Smooth muscle cell (in vitro differentiated cells): ENCODE measurements at regions not wholly inside any gene's neighbourhood (a gene's known extent, or its start where the extent isn't known, plus 50 kb on each side); places are given as distances from the start of the nearest gene placed in this dataset.

Experiments used
- DNase-seq: peaks from one replicate; lab custom pipeline; 2025; ENCODE audit not compliant: unreplicated experiment; lab: John Stamatoyannopoulos, UW
- H2AFZ ChIP-seq: fragments of 200-600 bp; sonication (generic); 2 replicates; pipeline ENCODE4 v1.6.0; 2016; ENCODE audit warnings: antibody characterized with exemption, low read depth, mild to moderate bottlenecking
- H3F3A ChIP-seq: fragments of 200-600 bp; sonication (generic); 2 replicates; pipeline ENCODE4 v1.6.0; 2017; ENCODE audit warnings: antibody characterized with exemption, low read depth
- H3K27ac ChIP-seq: fragments of 200-600 bp; sonication (generic); 2 replicates; pipeline ENCODE4 v1.5.1; 2016; ENCODE audit warnings: low read depth, mild to moderate bottlenecking
- H3K27me3 ChIP-seq: fragments of 200-600 bp; sonication (generic); 2 replicates; pipeline ENCODE4 v1.6.1; 2016; ENCODE audit warnings: low read depth, mild to moderate bottlenecking
- H3K36me3 ChIP-seq: fragments of 200-600 bp; sonication (generic); 2 replicates; pipeline ENCODE4 v1.5.1; 2016; ENCODE audit warnings: low read depth
- H3K4me1 ChIP-seq: fragments of 200-600 bp; sonication (generic); 2 replicates; pipeline ENCODE4 v1.5.1; 2016; ENCODE audit warnings: low read depth
- H3K4me2 ChIP-seq: fragments of 200-600 bp; sonication (generic); 2 replicates; pipeline ENCODE4 v1.6.0; 2016; ENCODE audit warnings: mild to moderate bottlenecking
- H3K4me3 ChIP-seq: fragments of 200-600 bp; sonication (generic); 2 replicates; pipeline ENCODE4 v1.5.1; 2016; ENCODE audit warnings: mild to moderate bottlenecking
- H3K79me2 ChIP-seq: fragments of 200-600 bp; sonication (generic); 2 replicates; pipeline ENCODE4 v1.6.0; 2016; ENCODE audit warnings: low read depth, mild to moderate bottlenecking
- H3K9ac ChIP-seq: fragments of 200-600 bp; sonication (generic); 2 replicates; pipeline ENCODE4 v1.6.0; 2016; ENCODE audit warnings: low read depth
- H3K9me3 ChIP-seq: fragments of 200-600 bp; sonication (generic); replicated peaks from 2 replicates; pipeline ENCODE4 v1.5.1; 2016; ENCODE audit warnings: low read depth
- H4K20me1 ChIP-seq: fragments of 200-600 bp; sonication (generic); 2 replicates; pipeline ENCODE4 v1.6.0; 2016; ENCODE audit warnings: low read depth
- WGBS: methylation state at CpG from one replicate; pipeline ENCODE4 v1.1.7; 2016; ENCODE audit warnings: low lambda C conversion rate; 5-methylcytosine and 5-hydroxymethylcytosine counted together
- TF ChIP-seq, protein P1 (sequence below): fragments of 200-600 bp; sonication (generic); IDR thresholded peaks from 2 replicates; pipeline ENCODE4 v1.5.1; 2017; ENCODE audit warnings: borderline replicate concordance, mild to moderate bottlenecking, antibody characterized with exemption; ENCODE audit not compliant: insufficient read depth, poor library complexity, severe bottlenecking

DNA sequence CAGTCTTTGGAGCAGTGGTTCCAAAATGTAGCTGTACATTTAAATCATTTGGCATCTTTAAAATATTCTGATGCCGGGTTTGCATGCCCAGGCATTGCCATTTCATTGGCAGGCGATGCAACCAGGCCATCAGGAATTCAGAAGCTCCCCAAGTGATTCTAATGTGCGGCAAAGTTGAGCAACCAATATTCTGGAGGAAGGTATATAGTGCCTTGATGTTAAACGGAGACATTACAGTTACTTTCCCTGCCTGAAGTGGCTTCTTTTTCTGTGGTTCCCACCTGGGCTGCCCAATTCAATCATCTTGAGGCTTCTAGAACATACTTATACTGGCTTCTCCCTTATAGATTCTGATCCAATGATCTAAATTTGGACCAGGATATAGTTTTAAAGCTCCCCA lies 68.7 kb upstream of the PGM2 start:
- 91% methylated on average over 4 of the region's 4 CpGs for WGBS
- TF ChIP-seq, protein P1, sequence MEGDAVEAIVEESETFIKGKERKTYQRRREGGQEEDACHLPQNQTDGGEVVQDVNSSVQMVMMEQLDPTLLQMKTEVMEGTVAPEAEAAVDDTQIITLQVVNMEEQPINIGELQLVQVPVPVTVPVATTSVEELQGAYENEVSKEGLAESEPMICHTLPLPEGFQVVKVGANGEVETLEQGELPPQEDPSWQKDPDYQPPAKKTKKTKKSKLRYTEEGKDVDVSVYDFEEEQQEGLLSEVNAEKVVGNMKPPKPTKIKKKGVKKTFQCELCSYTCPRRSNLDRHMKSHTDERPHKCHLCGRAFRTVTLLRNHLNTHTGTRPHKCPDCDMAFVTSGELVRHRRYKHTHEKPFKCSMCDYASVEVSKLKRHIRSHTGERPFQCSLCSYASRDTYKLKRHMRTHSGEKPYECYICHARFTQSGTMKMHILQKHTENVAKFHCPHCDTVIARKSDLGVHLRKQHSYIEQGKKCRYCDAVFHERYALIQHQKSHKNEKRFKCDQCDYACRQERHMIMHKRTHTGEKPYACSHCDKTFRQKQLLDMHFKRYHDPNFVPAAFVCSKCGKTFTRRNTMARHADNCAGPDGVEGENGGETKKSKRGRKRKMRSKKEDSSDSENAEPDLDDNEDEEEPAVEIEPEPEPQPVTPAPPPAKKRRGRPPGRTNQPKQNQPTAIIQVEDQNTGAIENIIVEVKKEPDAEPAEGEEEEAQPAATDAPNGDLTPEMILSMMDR = no peak
- Histone ChIP-seq H2AFZ (no peak overlapping the region), H3K4me3 (no peak overlapping the region), H3K27ac (no peak overlapping the region), H3K36me3 (no peaks in the 10 kb centered on the region), H3K9ac (no peak overlapping the region), H3F3A (no peaks in the 10 kb centered on the region), H4K20me1 (no peaks in the 10 kb centered on the region), H3K79me2 (no peaks in the 10 kb centered on the region), H3K27me3 (no peaks in the 10 kb centered on the region), H3K4me2 (no peak overlapping the region), H3K9me3 (no peaks in the 10 kb centered on the region), H3K4me1 (no peaks in the 10 kb centered on the region)
- DNase-seq = no peak

DNA sequence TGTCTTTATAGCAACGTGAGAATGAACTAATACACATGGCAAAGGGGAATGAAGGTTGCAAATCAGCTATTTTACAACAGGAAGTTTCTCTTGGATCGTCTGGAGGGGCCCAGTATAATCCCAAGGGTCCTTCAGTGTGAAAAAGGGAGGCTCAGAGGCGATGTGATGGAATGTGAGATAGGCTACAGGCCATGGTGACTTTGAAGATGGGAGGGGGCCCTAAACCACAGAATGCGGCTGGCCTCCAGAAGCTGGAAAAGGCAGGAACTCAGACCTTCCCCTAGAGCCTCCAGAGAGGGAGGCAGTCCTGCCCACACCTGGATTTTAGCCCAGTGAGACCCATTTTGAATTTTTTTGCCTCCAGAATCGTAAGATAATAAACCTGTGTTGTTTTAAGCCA lies 69.4 kb upstream of the PGM2 start:
- no peaks in the 10 kb centered on the region for H3K9me3 ChIP-seq
- H3K27ac ChIP-seq = no peak overlapping the region
- H3K4me2 ChIP-seq = no peak overlapping the region
- 76% methylated on average over 5 of the region's 5 CpGs for WGBS
- H3K4me1 ChIP-seq = no peaks in the 10 kb centered on the region
- no peak overlapping the region for H2AFZ ChIP-seq
- no peak for DNase-seq
- H4K20me1 ChIP-seq = no peaks in the 10 kb centered on the region
- H3K36me3 ChIP-seq = no peaks in the 10 kb centered on the region
- H3K4me3 ChIP-seq = no peak overlapping the region
- no peaks in the 10 kb centered on the region for H3K79me2 ChIP-seq
- H3K9ac ChIP-seq = no peak overlapping the region
- H3K27me3 ChIP-seq = no peaks in the 10 kb centered on the region
- H3F3A ChIP-seq = no peaks in the 10 kb centered on the region
- TF ChIP-seq, protein P1 = no peak

DNA sequence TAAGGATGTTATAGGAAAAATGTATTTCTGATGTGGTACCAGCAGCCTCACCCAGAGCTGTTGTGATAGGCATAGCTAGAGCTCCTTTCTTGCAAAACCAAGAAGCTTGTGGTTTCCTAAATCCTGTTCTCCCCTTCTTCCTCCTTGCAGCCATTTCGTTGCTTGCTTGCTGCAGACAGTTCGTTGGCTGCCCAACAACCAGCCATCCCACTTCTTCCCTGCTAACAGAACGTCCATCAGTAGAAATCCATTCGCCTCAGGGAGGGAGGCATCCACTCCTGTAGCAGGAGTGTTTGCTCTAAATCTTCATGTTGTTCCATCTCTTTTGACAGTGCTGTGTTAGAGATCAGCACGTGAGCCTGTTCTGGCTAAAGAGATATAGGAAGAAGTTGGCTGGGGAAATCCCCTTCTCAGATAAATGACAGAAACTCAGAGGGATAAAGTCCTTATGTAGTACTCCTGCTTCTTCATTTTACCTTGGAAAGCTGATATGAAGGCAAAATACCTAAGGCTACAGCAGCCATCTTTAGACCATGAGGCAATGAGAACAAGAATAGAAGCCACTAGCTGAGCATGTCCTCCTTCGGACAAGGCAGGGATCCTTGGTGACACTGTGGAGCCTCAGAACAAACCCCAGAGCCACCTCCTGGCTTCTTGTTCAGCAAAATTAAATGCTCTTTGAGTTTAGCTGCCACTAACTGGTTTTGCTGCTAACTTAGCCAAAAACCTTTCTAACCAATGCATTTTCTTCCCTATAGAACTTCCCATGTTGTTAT lies 68.4 kb upstream of the RELL1 start:
- H3K27ac ChIP-seq = no peak overlapping the region
- WGBS = 69% methylated on average over 6 of the region's 6 CpGs
- no peaks in the 10 kb centered on the region for H3K9me3 ChIP-seq
- no peaks in the 10 kb centered on the region for H3K79me2 ChIP-seq
- H3K4me3 ChIP-seq = no peak overlapping the region
- H3K9ac ChIP-seq = no peak overlapping the region
- TF ChIP-seq, protein P1 = no peak
- no peak overlapping the region for H3K4me2 ChIP-seq
- H2AFZ ChIP-seq = peak overlapping the region; percentile 63
- no peaks in the 10 kb centered on the region for H3K4me1 ChIP-seq
- H3K36me3 ChIP-seq = no peaks in the 10 kb centered on the region
- H3K27me3 ChIP-seq = no peaks in the 10 kb centered on the region
- no peaks in the 10 kb centered on the region for H4K20me1 ChIP-seq
- H3F3A ChIP-seq = no peaks in the 10 kb centered on the region
- DNase-seq = no peak

DNA sequence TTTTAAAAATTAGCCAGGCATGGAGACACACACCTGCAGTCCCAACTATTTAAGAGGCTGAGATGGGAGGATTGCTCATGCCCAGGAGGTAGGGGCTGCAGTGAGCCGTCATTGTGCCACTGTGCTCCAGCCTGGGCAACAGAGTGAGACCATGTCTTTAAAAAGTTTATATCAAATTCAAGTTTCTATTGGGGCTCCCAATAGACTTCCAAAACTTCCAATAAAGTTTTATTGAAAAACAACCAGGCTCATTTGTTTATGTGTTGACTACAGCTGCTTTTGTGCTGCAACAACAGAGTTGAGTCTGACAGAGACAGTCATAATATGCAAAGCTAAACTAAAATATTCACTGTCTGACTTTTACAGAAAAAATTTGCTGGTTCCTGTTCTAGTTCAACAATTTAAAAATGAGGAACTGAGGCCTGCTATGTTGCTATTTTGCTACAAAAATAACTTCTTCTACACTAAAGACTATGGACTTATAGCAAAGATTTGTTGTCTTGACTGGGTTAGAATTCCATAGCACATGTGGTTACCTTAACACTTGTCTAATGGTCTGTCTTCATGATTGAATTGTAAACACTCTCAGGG lies 63.3 kb upstream of the RELL1 start:
- Histone ChIP-seq H3K9ac (no peak overlapping the region), H3K4me2 (no peak overlapping the region), H3K36me3 (no peaks in the 10 kb centered on the region), H3K27ac (no peak overlapping the region), H3K4me3 (no peak overlapping the region), H4K20me1 (no peaks in the 10 kb centered on the region), H3K9me3 (no peaks in the 10 kb centered on the region), H2AFZ (no peak overlapping the region), H3K4me1 (no peaks in the 10 kb centered on the region), H3K79me2 (no peaks in the 10 kb centered on the region), H3K27me3 (no peaks in the 10 kb centered on the region), H3F3A (no peaks in the 10 kb centered on the region)
- TF ChIP-seq, protein P1 = no peak
- 100% methylated on average over 1 of the region's 1 CpG for WGBS
- no peak for DNase-seq
